ENCODE measurements at regions not wholly inside any gene's neighbourhood (a gene's known extent, or its start where the extent isn't known, plus 50 kb on each side); places are given as distances from the start of the nearest gene placed in this dataset.

DNA sequence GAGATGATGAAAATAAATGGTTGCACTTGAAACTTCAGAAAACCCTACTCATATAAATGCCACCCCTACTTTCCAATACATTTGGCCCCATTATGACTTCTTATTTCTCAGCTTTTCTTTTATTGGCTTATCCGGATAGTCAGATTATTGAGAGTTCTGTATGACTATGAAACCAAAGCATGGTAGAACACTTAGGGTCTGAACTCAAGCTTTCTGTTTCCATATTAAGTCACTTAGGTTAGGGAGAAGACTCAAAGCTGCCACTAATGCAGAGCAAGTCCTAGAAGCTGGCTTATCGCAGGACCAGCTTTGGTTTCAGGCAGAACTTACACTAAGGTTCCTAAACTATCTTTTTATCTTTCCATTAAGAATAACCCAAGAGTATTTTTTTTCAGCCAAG is 229.9 kb upstream of the CPEB2 start (continued):
- TF ChIP-seq, protein P1, sequence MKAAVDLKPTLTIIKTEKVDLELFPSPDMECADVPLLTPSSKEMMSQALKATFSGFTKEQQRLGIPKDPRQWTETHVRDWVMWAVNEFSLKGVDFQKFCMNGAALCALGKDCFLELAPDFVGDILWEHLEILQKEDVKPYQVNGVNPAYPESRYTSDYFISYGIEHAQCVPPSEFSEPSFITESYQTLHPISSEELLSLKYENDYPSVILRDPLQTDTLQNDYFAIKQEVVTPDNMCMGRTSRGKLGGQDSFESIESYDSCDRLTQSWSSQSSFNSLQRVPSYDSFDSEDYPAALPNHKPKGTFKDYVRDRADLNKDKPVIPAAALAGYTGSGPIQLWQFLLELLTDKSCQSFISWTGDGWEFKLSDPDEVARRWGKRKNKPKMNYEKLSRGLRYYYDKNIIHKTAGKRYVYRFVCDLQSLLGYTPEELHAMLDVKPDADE (IDR thresholded peaks at IDR 0.05): no peak
- TF ChIP-seq ZNF114 (CRISPR knock-in tag; IDR thresholded peaks at IDR 0.05) (no peak), STAT1 (IDR thresholded peaks at IDR 0.05; ENCODE audit: unreplicated experiment) (no peak), JUNB (IDR thresholded peaks at IDR 0.05; ENCODE audit: unreplicated experiment) (no peak)

DNA sequence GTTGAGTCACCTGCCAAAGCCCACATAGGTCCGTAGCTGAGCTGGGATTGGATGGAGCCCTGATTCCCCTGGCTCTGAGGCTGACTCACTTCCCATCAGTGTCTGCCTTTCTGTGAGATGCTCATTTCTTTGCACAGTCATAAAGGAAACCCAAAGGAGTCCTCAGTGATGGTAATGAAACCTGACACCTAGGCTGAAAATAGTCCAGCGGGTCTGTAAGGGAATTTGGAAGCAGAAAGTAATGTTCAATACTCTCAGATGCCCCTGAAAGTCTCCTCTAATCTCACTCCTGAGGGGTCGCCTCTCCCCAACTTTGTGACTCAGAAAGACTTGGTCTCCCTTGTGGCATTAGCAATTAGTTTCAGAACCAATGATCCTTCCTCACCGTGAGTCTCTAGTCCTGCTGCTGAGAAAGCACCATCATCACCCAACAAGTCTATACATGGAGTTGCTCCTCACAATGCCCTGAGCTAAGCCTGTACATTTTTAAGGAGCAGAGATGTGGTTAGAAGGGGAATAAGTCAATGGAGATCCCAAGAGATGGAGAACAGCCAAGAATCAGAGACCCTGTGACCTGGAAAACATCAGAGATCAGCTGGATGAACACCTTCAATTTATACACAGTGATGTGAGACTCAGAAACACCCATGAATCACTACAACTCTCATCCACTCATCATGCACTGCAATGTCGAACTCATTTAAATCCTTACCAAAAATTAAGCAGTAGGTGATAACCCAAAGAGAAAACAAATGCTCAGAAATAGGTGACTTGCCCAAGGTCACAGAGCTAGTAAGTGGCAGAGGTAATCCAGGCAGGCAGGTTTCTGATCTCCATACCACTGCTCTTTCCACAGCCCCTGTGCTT is 219.0 kb upstream of the CPEB2 start:
- Histone ChIP-seq H2AFZ (no peak overlapping the region), H4K20me1 (replicated peaks; ENCODE audit: insufficient read depth) (no peaks in the 10 kb centered on the region)
- TF ChIP-seq, protein P2, sequence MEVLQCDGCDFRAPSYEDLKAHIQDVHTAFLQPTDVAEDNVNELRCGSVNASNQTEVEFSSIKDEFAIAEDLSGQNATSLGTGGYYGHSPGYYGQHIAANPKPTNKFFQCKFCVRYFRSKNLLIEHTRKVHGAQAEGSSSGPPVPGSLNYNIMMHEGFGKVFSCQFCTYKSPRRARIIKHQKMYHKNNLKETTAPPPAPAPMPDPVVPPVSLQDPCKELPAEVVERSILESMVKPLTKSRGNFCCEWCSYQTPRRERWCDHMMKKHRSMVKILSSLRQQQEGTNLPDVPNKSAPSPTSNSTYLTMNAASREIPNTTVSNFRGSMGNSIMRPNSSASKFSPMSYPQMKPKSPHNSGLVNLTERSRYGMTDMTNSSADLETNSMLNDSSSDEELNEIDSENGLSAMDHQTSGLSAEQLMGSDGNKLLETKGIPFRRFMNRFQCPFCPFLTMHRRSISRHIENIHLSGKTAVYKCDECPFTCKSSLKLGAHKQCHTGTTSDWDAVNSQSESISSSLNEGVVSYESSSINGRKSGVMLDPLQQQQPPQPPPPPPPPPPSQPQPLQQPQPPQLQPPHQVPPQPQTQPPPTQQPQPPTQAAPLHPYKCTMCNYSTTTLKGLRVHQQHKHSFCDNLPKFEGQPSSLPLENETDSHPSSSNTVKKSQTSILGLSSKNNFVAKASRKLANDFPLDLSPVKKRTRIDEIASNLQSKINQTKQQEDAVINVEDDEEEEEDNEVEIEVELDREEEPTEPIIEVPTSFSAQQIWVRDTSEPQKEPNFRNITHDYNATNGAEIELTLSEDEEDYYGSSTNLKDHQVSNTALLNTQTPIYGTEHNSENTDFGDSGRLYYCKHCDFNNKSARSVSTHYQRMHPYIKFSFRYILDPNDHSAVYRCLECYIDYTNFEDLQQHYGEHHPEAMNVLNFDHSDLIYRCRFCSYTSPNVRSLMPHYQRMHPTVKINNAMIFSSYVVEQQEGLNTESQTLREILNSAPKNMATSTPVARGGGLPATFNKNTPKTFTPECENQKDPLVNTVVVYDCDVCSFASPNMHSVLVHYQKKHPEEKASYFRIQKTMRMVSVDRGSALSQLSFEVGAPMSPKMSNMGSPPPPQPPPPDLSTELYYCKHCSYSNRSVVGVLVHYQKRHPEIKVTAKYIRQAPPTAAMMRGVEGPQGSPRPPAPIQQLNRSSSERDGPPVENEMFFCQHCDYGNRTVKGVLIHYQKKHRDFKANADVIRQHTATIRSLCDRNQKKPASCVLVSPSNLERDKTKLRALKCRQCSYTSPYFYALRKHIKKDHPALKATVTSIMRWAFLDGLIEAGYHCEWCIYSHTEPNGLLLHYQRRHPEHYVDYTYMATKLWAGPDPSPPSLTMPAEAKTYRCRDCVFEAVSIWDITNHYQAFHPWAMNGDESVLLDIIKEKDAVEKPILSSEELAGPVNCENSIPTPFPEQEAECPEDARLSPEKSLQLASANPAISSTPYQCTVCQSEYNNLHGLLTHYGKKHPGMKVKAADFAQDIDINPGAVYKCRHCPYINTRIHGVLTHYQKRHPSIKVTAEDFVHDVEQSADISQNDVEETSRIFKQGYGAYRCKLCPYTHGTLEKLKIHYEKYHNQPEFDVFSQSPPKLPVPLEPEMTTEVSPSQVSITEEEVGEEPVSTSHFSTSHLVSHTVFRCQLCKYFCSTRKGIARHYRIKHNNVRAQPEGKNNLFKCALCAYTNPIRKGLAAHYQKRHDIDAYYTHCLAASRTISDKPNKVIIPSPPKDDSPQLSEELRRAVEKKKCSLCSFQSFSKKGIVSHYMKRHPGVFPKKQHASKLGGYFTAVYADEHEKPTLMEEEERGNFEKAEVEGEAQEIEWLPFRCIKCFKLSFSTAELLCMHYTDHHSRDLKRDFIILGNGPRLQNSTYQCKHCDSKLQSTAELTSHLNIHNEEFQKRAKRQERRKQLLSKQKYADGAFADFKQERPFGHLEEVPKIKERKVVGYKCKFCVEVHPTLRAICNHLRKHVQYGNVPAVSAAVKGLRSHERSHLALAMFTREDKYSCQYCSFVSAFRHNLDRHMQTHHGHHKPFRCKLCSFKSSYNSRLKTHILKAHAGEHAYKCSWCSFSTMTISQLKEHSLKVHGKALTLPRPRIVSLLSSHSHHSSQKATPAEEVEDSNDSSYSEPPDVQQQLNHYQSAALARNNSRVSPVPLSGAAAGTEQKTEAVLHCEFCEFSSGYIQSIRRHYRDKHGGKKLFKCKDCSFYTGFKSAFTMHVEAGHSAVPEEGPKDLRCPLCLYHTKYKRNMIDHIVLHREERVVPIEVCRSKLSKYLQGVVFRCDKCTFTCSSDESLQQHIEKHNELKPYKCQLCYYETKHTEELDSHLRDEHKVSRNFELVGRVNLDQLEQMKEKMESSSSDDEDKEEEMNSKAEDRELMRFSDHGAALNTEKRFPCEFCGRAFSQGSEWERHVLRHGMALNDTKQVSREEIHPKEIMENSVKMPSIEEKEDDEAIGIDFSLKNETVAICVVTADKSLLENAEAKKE (CRISPR knock-in tag; IDR thresholded peaks at IDR 0.05): no peak
- no peak for TF ChIP-seq ZNF331 (CRISPR knock-in tag; IDR thresholded peaks at IDR 0.05; ENCODE audit: low read depth)
- TF ChIP-seq, protein P1 (IDR thresholded peaks at IDR 0.05): no peak
- TF ChIP-seq, protein P3, sequence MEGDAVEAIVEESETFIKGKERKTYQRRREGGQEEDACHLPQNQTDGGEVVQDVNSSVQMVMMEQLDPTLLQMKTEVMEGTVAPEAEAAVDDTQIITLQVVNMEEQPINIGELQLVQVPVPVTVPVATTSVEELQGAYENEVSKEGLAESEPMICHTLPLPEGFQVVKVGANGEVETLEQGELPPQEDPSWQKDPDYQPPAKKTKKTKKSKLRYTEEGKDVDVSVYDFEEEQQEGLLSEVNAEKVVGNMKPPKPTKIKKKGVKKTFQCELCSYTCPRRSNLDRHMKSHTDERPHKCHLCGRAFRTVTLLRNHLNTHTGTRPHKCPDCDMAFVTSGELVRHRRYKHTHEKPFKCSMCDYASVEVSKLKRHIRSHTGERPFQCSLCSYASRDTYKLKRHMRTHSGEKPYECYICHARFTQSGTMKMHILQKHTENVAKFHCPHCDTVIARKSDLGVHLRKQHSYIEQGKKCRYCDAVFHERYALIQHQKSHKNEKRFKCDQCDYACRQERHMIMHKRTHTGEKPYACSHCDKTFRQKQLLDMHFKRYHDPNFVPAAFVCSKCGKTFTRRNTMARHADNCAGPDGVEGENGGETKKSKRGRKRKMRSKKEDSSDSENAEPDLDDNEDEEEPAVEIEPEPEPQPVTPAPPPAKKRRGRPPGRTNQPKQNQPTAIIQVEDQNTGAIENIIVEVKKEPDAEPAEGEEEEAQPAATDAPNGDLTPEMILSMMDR (conservative IDR thresholded peaks at IDR 0.05; ENCODE audit: low read depth in 2 of 2): no peak
- TF ChIP-seq, protein P4, sequence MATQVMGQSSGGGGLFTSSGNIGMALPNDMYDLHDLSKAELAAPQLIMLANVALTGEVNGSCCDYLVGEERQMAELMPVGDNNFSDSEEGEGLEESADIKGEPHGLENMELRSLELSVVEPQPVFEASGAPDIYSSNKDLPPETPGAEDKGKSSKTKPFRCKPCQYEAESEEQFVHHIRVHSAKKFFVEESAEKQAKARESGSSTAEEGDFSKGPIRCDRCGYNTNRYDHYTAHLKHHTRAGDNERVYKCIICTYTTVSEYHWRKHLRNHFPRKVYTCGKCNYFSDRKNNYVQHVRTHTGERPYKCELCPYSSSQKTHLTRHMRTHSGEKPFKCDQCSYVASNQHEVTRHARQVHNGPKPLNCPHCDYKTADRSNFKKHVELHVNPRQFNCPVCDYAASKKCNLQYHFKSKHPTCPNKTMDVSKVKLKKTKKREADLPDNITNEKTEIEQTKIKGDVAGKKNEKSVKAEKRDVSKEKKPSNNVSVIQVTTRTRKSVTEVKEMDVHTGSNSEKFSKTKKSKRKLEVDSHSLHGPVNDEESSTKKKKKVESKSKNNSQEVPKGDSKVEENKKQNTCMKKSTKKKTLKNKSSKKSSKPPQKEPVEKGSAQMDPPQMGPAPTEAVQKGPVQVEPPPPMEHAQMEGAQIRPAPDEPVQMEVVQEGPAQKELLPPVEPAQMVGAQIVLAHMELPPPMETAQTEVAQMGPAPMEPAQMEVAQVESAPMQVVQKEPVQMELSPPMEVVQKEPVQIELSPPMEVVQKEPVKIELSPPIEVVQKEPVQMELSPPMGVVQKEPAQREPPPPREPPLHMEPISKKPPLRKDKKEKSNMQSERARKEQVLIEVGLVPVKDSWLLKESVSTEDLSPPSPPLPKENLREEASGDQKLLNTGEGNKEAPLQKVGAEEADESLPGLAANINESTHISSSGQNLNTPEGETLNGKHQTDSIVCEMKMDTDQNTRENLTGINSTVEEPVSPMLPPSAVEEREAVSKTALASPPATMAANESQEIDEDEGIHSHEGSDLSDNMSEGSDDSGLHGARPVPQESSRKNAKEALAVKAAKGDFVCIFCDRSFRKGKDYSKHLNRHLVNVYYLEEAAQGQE (IDR thresholded peaks at IDR 0.05; ENCODE audit: unreplicated experiment): no peak
- no peak for TF ChIP-seq JUNB (IDR thresholded peaks at IDR 0.05; ENCODE audit: unreplicated experiment)
- TF ChIP-seq CREB1 (CRISPR knock-in tag; IDR thresholded peaks at IDR 0.05; ENCODE audit: low read depth): no peak
- no peak for TF ChIP-seq ZNF114 (CRISPR knock-in tag; IDR thresholded peaks at IDR 0.05)

More for the DNA sequence above, 219.0 kb upstream of the CPEB2 start:
- Histone ChIP-seq H3K27me3 (ENCODE audit: insufficient read depth) (no peaks in the 10 kb centered on the region), H3K36me3 (ENCODE audit: insufficient read depth) (no peaks in the 10 kb centered on the region), H3K79me2 (replicated peaks; ENCODE audit: insufficient read depth) (no peaks in the 10 kb centered on the region), H3K4me3 (no peak overlapping the region), H3K27ac (ENCODE audit: low read depth) (no peak overlapping the region), H3K4me1 (ENCODE audit: insufficient read depth) (no peaks in the 10 kb centered on the region), H3K9me2 (ENCODE audit: insufficient read depth) (peaks cover 33% of the 10 kb centered on the region), H3F3A (replicated peaks; ENCODE audit: low read depth) (no peaks in the 10 kb centered on the region), H3K4me2 (no peak overlapping the region)
- H3K4me1 Mint-ChIP-seq: no peaks in the 10 kb centered on the region
- H3K27me3 Mint-ChIP-seq (ENCODE audit: insufficient read depth, low read depth, poor library complexity): no peaks in the 10 kb centered on the region
- peaks cover 10% of the 10 kb centered on the region for H3K9me3 Mint-ChIP-seq
- ATAC-seq (no peak), DNase-seq (ENCODE audit: low spot score) (no peak)
- H3K27ac Mint-ChIP-seq: no peak overlapping the region
- H3K4me3 Mint-ChIP-seq: no peak overlapping the region
- peaks cover 4% of the 10 kb centered on the region; the same call in 2 of the 3 replicates for H3K36me3 Mint-ChIP-seq (ENCODE audit: low read depth)

All from GM23338 (cell line).